MCF 10A (cell line): ENCODE measurements at regions not wholly inside any gene's neighbourhood (a gene's known extent, or its start where the extent isn't known, plus 50 kb on each side); places are given as distances from the start of the nearest gene placed in this dataset.

Experiments used
- BruUV-seq: library from RNA; stranded (reverse); fragments of 400-500 nt; replicated peaks from 2 replicates; lab custom pipeline; 2021; lab: Mats Ljungman, UMichigan
- CTCF ChIA-PET: fragments of 300-600 bp; sonication (Branson Sonifier 250); formaldehyde crosslinking; extraction: SDS; loops from one replicate; lab custom pipeline; 2021; ENCODE audit warnings: antibody characterized with exemption, inconsistent platforms; lab: Yijun Ruan, JAX
- POLR2A ChIA-PET: fragments of 300-600, 350-650 bp; sonication (Branson Sonifier 250); formaldehyde crosslinking; extraction: SDS; loops from one replicate; lab custom pipeline; 2020; ENCODE audit warnings: antibody characterized with exemption, inconsistent platforms; lab: Yijun Ruan, JAX
- DNase-seq: peaks from one replicate; pipeline ENCODE4 v3.0.0-alpha.2; 2018; ENCODE audit not compliant: unreplicated experiment
- H3K27ac Mint-ChIP-seq: one replicate; pipeline ENCODE4 v1.8.0; 2022; ENCODE audit warnings: mild to moderate bottlenecking, low read depth, mixed read lengths; ENCODE audit not compliant: unreplicated experiment
- H3K27me3 Mint-ChIP-seq: one replicate; pipeline ENCODE4 v1.8.0; 2022; ENCODE audit warnings: mixed read lengths; ENCODE audit not compliant: insufficient read depth, unreplicated experiment
- H3K36me3 Mint-ChIP-seq: one replicate; pipeline ENCODE4 v1.8.0; 2022; ENCODE audit warnings: mild to moderate bottlenecking, moderate library complexity, mixed read lengths; ENCODE audit not compliant: insufficient read depth, unreplicated experiment
- H3K4me1 Mint-ChIP-seq: one replicate; pipeline ENCODE4 v1.8.0; 2022; ENCODE audit warnings: mixed read lengths; ENCODE audit not compliant: insufficient read depth, unreplicated experiment
- H3K4me3 Mint-ChIP-seq: one replicate; pipeline ENCODE4 v1.8.0; 2022; ENCODE audit warnings: mild to moderate bottlenecking, moderate library complexity, mixed read lengths; ENCODE audit not compliant: unreplicated experiment
- H3K9me3 Mint-ChIP-seq: one replicate; pipeline ENCODE4 v1.8.0; 2022; ENCODE audit warnings: mixed read lengths; ENCODE audit not compliant: unreplicated experiment
- CTCF ChIP-seq: fragments of 200-600 bp; IDR thresholded peaks from one replicate; pipeline ENCODE4 v1.8.0; 2022; ENCODE audit warnings: antibody characterized with exemption, mild to moderate bottlenecking; ENCODE audit not compliant: unreplicated experiment
- intact Hi-C: fragments of 100-400 bp; cut with micrococcal nuclease; formaldehyde crosslinking; loops from 2 replicates; pipeline ENCODE4 v1.14.1; 2022

DNA sequence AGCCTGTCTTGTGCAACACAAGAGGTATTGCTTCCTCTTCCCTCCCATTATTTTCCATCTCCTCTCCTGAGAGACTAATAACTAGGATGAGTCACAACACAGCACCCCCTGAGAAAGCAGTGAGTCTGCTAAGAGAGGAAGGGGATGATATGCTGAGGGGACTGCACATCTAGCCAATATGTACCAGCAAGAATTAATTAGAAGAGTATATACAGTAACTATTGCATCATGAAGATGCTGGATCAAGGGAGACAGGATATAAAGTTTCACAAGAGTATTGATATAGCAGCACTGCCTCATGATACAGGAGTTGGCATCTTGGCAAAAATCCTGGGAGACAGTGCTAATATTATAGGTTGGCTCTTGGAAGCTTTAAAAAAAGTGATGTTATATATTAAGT is 289.9 kb upstream of the RBMS1 start:
- no peak overlapping the region for H3K4me3 Mint-ChIP-seq
- no peaks in the 10 kb centered on the region for H3K4me1 Mint-ChIP-seq
- no peaks in the 10 kb centered on the region for H3K36me3 Mint-ChIP-seq
- TF ChIP-seq CTCF, result no peak
- H3K27me3 Mint-ChIP-seq, result no peaks in the 10 kb centered on the region
- ChIA-PET CTCF (no interaction called here), POLR2A (no interaction called here)
- peaks cover 12% of the 10 kb centered on the region for H3K9me3 Mint-ChIP-seq
- DNase-seq, result peak; percentile 49
- BruUV-seq, result no TSS peak
- no peak overlapping the region for H3K27ac Mint-ChIP-seq
- intact Hi-C loops, result no loop called here

GRCh38 chr2:160784034-160784433 is 290.4 kb upstream of the RBMS1 start:
- H3K27ac Mint-ChIP-seq, result no peak overlapping the region
- H3K4me1 Mint-ChIP-seq, result no peaks in the 10 kb centered on the region
- BruUV-seq, result no TSS peak
- no peaks in the 10 kb centered on the region for H3K36me3 Mint-ChIP-seq
- H3K9me3 Mint-ChIP-seq, result peaks cover 7% of the 10 kb centered on the region
- no peaks in the 10 kb centered on the region for H3K27me3 Mint-ChIP-seq
- TF ChIP-seq CTCF, result no peak
- intact Hi-C loops, result no loop called here
- ChIA-PET CTCF (interaction anchor here (0.6 kb wide), 1 partner anchor 22 kb away, joined by 3 read pairs; no protein-coding TSS in a partner anchor), POLR2A (interaction anchor here (0.7 kb wide), 1 partner anchor 33 kb away, joined by 4 read pairs; no protein-coding TSS in a partner anchor)
- no peak overlapping the region for H3K4me3 Mint-ChIP-seq
- no peak for DNase-seq

DNA sequence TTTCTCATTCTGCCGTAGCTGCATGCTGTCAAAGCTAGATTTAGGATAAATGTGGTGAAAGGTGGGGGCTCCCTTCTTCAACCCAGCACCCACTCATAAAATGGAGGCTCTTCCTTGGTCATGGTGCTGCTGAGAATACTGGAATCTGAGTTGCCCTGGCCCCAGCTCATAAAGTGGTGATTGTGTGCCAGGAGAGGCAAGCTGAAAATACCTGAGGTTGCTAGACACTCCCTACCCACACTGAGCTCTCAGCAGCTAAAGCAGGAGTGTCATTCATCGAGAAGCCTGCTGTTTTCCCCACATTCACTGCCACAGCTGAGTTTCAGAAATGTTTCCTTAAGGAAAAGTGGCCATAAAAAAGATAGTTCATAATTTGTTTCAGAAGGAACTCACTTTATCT is 297.1 kb upstream of the RBMS1 start:
- no peaks in the 10 kb centered on the region for H3K4me1 Mint-ChIP-seq
- H3K27me3 Mint-ChIP-seq, result no peaks in the 10 kb centered on the region
- H3K4me3 Mint-ChIP-seq, result no peak overlapping the region
- intact Hi-C loops, result no loop called here
- BruUV-seq, result no TSS peak
- POLR2A ChIA-PET, result no interaction called here
- no peak for TF ChIP-seq CTCF
- CTCF ChIA-PET, result no interaction called here
- H3K27ac Mint-ChIP-seq, result no peak overlapping the region
- no peaks in the 10 kb centered on the region for H3K36me3 Mint-ChIP-seq
- no peaks in the 10 kb centered on the region for H3K9me3 Mint-ChIP-seq
- DNase-seq, result no peak

- Mint-ChIP-seq H3K36me3 (no peaks in the 10 kb centered on the region), H3K4me1 (no peaks in the 10 kb centered on the region), H3K4me3 (no peak overlapping the region), H3K27me3 (no peaks in the 10 kb centered on the region), H3K27ac (no peak overlapping the region), H3K9me3 (no peaks in the 10 kb centered on the region)
- ChIA-PET POLR2A (no interaction called here), CTCF (interaction anchor here (0.7 kb wide), 1 partner anchor 126 kb away, joined by 3 read pairs; no protein-coding TSS in a partner anchor)
- intact Hi-C loops, result no loop called here
- no TSS peak for BruUV-seq
- TF ChIP-seq CTCF, result no peak
- no peak for DNase-seq
Observed at GRCh38 chr2:160791884-160792283, 298.3 kb upstream of the RBMS1 start.
